T1000 (cell line): ENCODE measurements at regions not wholly inside any gene's neighbourhood (a gene's known extent, or its start where the extent isn't known, plus 50 kb on each side); places are given as distances from the start of the nearest gene placed in this dataset.
"Not testable (repeated sequence)": the region's sequence is repeated elsewhere in the genome, so short reads cannot be mapped to it uniquely, and the experiment has no call there.

ENCODE experiments used
- DNase-seq: peaks from one replicate; lab custom pipeline; 2025; ENCODE audit warnings: mixed read lengths; lab: John Stamatoyannopoulos, UW

DNA sequence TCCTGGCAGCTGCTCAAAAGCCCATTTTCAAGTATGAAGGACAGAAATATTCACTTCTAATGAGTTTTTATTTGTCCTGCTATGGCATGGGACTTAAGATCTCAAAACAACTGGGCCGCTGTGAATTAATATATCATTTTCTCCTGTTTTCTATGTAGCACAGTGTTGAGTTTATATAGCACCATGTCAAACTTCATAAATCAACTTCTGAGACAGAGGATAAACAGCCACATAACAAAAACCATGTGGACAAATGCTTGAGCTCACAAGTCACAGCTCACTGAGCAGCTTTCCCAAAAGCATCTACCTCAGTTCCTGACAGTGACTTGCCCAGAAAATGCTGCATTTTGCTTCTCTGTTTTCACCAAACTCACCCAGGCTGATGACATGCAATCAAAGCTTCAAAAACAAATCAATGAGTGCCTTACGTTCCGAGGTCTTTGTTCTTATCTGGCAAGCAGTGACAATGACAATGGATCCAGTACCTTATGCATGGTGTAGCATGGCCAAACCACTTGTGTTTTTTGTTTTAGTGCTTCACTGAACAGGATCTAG lies 722.6 kb downstream of the LRRIQ3 start:
- no peak for DNase-seq

DNA sequence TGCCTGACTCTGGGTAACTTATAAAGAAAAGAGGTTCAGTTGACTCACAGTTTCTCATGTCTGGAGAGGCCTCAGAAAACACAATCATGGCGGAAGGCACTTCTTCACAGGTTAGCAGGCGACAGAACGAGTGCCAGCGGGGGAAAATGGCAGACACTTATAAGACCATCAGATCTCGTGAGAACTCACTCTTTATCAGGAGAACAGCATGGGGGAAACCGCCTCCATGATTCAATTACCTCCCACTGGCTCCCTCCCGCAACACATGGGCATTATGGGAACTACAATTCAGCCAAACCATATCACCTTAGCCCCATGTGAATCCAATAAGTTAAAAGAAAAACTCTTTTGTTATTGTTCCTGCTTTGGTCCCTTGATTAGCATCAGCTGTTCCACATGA lies 725.2 kb downstream of the LRRIQ3 start:
- DNase-seq = no peak

DNA sequence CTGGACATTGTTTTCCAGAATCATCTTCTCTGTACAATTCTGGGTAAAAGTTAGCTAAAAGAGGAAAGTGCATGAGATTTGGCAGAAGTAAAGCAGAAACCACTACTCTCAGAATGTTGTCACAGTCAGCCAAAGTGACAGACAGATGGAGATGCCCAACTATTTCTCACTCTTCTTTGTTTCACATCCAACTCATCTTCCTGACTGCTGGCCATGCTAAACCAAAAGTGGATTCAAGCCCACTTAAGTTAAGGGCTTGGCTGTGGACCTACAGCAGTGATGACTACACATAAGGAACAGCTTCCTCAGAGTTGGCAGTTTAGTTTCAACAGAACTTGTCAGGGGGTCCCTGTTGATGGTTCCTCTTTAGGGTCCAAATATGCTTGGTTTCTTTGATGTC lies 730.2 kb downstream of the LRRIQ3 start:
- no peak for DNase-seq

DNA sequence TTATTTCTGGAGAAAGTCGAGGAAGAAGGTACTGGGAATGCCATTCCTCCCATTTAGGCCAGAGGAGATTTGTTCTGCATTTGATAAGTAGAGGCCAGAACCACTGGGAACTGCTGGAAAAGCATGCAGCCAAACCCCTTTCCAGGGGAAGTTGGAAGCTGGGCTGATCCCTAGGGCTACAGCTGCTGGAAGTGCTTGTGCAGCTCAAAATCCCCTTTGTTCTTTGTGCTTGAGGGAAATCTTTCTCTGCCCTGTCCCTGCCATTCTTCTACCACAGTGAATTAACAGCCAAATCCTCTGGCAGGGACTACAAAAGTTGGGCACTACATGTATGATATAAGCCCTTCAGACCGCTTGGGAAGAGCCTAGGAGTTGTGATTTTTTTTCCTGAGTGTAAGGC lies 734.1 kb downstream of the LRRIQ3 start:
- DNase-seq = no peak

DNA sequence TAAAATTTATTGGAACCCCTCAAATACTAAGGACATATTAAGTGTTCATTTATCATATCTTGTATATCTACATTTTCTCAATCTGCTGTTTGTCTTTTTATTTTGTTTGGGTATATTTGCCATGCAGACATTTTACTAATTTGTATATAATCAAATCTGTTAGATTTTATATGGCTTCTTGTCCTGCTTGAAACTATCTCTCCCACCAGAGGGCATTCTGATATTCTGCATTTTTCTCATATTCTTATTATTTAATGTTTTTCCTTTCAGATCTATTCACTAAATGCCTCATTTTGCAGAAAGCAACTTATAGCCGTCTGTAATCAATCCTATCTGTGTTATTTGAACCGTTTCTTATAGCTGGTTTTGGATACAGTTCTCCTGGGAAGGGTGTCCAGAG lies 745.5 kb downstream of the LRRIQ3 start:
- DNase-seq = no peak

DNA sequence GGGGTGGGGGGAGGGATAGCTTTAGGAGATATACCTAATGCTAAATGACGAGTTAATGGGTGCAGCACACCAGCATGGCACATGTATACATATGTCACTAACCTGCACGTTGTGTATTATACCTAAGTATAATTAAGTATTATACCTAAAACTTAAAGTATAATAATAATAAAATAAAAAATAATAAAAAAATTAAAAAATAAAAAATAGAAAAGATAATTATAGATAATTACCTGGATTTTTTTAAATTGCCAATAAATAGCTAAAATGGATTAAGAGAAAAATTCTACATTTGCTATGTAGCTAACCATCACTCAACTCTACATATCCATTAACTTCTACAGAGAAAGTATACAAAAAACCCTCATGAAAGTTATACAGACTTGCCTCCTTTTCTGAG lies 747.3 kb downstream of the LRRIQ3 start:
- not testable (repeated sequence) for DNase-seq

DNA sequence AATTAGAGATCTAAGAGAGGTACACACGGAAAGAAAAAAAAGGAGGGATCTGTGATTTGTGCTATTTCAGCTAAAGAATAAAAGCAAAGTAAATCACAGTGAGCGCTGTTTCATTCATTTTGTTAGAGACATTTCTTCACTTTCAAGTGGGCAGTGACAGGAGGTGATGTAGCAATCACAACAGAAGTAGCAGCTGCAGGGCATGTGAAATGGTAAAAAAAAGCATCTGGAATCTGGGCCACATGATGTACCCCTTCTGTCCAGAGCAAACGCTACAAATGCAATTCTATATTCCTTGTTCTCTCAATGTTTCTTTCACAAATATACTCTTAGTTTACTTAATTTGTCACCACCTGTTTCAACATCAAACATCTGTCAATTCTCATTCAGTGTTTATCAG lies 786.5 kb downstream of the LRRIQ3 start:
- no peak for DNase-seq

DNA sequence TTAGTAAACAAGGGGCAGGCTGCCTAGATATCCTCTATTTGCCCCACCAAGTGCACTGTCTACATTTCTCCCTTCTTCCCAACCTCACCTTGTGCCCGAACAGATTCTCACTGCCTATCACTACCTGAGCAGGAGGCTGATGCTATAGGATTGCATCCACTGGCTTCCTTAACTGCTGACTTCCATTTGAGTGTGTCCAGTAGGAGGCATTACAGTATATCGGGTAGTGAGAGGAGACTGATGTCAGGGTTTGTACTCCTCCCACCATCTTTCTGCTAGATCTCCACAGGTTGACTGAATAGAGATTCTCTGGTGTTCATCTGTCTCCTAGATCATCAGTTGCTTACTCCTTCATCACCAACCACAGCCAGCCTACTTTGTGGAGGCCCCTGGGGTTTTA lies 796.3 kb downstream of the LRRIQ3 start:
- DNase-seq = no peak

DNA sequence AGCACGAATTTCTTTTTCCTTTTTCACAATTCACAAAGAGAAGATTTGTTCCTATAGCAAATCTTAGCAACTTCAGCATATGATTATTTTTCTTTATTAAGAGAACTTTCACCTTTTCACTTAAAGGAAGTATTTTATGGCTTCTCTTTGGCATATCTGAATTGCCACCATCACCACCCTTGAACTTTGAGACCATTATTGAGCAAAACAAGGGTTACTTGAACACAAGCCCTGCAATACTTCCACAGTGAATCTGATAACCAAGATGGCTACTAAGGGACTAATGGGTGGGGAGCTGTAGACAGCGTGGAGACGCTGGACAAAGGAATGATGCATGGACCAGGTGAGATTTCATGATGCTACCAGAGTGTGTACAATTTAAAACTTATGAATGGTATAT lies 815.0 kb downstream of the LRRIQ3 start:
- no peak for DNase-seq

DNA sequence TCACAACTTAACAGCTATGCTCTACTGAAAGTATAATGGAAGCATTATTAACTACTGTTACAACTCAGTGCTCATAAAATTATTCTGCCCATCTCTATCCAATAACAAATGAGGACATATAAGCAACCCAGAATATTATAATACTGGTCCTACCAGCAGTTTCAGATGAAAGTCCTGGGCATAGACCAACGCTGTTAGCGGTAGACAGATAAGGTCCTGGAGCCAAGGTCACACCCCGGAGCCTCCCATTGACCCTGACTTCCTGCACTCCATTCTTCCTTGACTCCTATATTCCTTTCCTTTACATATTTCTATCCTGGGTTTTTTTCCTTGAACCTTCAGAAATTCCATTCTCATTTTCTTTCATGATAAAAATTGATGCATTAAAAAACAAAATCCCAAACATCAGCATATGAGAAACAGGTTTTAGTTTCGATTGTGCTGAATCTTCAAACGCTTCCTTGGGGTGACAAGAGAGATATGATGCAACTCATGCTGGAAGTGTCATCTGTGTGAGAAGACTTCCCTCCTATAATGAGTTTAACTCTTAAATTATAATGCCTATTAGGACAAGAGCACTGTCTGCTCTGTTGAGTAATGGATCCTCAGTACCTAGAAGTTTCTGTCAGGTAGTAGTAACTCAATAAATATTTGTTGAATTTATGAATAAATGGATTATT lies 831.1 kb downstream of the LRRIQ3 start:
- no peak for DNase-seq

DNA sequence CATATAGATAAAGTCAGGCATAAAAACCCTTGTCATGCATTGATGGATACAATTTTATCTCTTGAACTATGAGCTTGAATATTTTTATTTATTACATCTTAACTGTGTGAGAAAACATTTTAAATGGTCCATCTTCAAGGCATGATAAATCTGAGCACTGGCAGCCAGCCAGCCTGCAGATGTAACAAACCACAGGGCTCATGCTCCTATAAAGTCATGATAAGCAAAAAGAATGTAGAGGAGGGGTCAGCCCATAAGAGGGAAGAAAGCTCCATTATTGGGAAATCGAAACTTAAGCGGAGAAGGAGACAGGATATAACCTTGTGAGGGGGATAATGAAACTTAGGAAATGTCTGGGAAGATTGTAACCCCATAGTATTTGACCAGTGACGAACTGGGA lies 839.0 kb downstream of the LRRIQ3 start:
- DNase-seq = no peak

DNA sequence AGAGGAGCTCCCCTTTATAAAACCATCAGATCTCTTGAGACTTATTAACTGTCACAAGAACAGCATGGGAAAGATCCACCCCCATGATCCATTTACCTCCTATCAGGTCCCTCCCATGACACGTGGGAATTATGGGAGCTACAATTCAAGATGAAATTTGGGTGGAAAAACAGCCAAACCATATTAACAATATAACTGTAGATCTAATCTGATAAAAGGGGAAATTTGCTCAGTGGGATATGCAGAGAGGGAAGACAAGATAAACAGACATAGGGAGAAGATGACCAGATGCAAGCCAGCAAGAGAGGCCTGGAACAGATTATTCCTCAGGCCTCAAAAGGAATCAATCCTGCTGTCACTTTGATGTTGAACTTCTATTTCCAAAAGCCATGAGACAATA lies 841.5 kb downstream of the LRRIQ3 start:
- DNase-seq = no peak

DNA sequence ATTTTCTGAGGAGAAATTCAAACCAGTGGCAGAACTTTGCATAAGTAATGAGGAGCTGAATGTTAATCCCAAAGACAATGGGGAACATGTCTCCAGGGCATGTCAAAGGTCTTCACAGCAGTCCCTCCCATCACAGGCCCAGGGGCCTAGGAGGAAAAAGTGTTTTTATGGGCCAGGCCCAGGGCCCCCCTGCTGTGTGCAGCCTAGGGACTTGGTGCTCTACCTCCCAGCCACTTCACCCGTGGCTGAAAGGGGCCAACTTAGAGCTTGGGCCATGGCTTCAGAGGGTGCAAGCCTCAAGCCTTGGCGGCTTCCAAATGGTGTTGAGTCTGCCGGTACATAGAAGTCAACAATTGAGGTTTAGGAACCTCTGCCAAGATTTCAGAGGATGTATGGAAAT lies 854.0 kb downstream of the LRRIQ3 start:
- no peak for DNase-seq

DNA sequence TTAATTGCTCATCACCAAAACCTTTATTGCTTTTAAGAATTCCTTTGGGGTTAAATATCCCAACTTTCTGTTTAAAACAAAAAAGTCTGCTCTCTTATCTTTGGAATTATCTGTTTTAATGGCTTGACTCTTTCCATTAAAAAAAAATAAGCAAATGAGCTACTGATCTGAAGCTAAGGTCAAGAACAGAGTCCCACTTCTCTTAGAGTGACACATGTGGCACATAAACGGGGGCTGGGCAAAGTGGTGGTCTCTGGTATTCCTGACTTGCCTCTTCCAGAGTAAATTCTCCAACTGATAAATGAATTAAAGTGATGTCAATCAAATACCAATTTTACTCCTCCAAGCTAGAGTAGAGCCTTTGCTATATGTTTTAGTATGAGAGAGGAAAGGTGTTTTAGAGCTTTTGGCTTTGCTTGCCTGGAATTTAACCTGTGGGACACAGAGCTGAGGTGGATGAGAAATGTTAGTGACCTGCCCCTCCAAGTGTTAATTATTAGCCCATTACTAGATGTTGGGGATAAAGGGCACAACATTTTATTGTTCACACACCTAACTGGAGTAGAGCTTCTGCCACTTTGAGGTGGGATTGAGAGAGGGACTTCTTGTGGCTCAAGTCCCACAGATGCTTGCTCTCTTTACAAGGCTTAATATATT lies 864.0 kb downstream of the LRRIQ3 start:
- DNase-seq = no peak

DNA sequence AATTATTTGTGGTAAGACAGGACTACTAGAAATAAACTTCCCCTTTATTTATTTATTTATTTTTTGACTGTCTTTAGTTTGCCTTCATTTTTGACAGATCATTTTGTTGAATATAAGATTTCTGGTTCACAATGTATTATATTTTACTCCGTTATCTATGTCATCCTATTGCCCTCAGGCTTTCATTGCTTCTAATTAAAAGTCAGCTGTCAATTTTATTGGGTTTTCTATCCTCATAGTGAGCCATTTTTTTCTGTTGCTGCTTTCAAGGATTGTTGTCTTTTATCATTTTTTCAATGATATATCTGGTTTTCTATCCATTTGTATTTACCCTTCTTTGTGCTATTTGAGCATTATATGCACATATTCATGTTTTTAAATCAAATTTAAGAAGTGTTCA lies 866.2 kb downstream of the LRRIQ3 start:
- DNase-seq = no peak

DNA sequence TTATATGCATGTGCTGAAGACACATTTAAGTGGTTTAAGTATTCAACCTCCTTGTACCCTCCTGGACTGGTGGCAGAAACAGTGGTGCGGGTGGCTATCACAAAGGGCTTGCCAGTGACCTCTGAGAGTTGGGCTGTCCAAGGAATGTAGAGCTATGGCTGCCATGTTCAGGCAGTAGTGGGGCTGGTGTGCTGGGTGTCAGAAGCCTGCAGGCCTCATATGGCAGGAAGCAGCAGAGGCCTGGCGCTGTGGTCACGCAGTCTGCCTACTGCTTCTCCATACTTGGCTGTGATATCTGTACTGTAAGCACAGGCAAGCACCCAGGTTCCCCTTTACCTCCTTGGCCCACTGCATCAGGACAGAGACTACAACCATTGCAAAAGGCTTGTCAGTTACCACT lies 870.0 kb downstream of the LRRIQ3 start:
- DNase-seq = no peak

DNA sequence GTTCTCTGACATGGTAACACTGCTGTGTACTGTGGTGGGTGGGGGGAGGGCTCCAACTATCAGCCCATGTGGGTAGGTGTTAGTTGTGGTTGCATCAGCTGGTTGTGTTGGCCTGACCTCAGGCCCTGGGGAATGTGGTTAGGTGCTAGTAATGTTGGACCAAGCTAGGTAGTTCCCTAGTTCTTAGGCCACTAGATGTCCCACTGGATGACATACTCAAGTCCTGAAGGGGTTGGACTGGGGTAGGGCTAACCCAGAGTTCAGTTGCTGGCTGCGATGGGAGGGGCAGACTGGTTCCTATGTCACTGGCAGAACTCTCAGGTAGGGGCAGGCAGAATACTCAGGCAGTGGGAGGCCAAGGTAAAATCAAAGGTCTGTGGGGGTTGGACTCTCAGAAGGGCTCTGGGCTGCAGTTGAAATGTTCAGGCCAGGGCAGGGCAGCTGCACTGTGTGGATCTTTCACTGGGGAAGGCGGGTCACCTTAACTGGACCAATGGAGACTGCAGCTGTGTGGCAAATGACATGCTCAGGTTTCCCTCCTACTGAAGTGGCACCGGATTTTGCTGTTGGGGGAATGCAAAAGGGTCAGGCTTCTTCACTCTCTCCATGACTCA lies 870.7 kb downstream of the LRRIQ3 start:
- no peak for DNase-seq

DNA sequence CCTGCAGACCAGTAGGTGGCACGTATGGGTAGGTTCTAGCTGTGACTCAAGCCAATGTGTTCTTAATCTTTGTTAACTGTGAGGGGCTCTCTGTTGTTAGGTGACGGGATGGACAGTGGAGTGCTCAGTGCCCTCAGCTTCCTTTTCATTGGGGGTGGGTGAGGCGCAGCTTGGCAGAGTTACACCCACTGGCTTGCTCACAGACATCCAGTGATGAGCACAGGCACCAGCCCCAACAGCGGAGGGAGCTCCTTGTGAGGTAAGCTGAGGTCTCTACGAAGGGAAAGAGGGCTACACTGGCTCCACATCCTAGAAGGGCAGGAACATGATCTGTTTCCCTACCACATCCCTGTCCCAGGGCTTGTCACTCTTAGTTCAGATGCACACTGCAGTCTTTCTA lies 871.3 kb downstream of the LRRIQ3 start:
- no peak for DNase-seq

DNA sequence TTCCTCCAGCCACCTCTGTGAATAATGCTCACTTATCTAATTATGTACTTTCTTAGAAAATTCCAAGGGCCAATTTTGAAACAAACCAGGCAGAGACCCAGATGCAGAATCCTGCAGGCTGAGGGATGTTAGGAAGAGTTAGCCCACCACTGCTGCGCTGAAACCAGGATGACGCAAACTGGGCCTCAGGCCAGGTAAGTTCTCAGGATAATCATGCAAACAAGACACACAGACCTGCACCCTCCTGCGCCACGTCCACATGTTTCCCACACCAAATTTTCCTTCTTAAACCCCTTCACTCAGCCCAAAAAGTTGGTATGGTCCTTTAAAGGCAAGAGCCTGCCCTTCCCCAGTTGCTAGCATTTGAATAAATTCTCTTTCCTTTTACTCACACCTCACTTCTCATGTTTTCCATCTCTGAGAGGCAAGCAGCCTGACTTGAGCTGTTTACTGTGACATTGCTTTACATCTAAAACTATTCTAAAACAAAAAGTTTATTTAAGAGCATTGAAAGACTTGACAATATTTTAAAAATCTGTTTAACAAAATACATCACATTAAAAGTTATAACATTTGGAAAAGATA lies 887.1 kb downstream of the LRRIQ3 start:
- no peak for DNase-seq

DNA sequence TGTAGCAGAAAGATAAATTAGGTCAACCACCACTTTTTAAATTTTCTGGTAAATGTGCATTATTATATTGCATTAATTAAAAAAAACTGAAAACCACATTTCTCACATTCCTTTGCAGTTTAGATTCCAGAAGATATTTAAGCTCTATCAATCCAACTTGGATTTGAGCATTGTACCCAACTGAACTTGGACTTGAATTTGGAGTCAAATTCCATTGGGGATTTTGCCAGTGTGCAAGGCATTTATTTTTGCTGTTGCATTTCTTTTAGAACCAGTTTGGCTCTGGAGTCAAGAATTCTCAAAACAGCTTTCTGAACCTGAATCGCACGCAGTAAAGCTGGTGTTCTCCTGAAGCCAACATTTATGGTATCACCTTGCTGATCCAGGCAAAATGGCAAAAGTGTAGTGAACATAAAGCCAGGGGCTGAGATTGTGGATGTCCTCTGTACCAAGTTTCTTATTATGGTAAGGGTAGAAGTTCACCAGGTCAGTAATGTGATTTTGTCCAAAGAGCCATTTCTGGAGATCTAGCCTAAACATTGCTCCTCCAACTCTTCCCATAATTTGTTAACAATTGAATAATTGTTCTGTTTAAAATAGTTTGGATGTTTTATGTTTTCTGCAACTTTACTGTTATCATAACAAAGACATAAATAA lies 890.9 kb downstream of the LRRIQ3 start:
- no peak for DNase-seq

DNA sequence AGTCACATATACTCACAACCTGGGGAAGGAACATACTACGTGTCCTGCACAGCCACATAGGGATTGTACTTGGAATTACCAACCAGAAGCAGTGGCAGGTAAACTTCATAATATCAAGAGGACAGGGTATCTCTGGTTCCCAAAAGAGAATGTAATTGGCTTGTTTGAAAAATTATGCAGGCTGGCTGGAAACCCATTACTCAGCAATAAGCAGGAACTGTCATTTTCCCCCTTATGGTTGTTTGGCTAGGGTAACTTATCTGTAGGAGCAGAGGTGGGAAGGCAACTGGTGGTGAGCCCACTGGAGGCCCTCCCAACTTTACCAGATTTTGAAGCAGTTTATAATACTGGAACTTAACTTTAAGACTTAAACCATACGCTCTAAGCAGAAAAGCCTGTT lies 924.1 kb downstream of the LRRIQ3 start:
- no peak for DNase-seq

DNA sequence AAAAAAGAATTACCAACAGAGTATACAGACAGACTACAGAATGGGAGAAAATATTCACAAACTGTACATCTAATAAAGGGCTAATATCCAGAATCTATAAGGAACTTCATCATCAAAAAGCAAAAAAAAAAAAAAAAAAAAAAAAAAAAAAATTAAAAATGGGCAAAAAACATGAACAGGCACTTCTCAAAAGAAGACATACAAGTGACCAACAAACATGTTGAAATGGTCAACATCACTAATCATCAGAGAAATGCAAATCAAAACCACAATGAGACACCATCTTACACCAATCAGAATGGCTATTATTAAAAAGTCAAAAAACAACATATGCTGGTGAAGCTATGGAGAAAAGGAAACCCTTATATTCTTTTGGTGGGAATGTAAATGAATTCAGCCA lies 952.8 kb downstream of the LRRIQ3 start:
- not testable (repeated sequence) for DNase-seq
